ENCODE measurements at regions not wholly inside any gene's neighbourhood (a gene's known extent, or its start where the extent isn't known, plus 50 kb on each side); places are given as distances from the start of the nearest gene placed in this dataset.

DNA sequence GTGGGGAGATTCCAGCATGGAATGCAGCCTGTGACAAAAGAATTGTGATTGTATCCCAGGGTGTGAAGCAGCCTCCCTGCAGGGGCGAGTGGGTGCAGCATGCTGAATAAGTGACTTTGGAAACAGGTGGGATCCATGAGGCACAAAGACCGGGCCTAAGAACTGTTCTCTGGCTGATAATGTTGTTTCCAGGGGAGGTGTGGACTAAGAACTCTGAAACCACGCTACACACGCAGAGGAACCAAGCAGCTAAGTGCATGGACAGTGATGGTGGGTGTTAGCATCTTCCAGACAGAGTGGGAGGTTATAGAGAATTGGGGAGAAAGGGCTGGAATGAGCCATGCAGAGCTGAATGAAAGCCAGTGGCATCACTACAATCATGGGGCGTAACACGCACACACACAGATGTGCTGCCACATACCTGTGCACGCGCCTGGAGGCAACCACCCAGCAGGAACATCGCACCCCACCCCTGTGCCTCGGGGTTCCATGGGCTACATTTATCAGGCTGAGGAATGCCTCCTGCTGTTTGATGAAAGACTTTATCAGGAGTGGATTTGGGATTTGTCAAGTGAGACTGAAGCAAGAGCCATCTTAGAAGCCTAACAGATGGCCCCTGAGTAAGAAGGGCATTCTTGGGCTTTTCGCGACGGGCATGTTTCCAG lies 424.5 kb upstream of the SALL3 start:
- 81 to 85% methylated on average over 13 of the region's 13 CpGs for WGBS, 2 donors
- Histone ChIP-seq H3K36me3 (ENCODE audit: control insufficient read depth in 2 of 2, insufficient read depth in 2 of 2, low read length in 1 of 2) (no peaks in the 10 kb centered on the region), H3K4me1 (ENCODE audit: control insufficient read depth in 2 of 2, insufficient read depth in 2 of 2, low read length in 1 of 2) (no peaks in the 10 kb centered on the region), H3K9me3 (ENCODE audit: control insufficient read depth in 2 of 2, insufficient read depth in 1 of 2, low read depth in 1 of 2, low read length in 1 of 2) (peaks cover 0 to 11% of the 10 kb centered on the region in 2 donors), H3K27ac (ENCODE audit: low read depth in 2 of 2, low read length in 1 of 2) (no peak overlapping the region), H3K27me3 (ENCODE audit: control insufficient read depth in 1 of 2, insufficient read depth in 2 of 2, low read length in 2 of 2) (no peaks in the 10 kb centered on the region), H3K4me3 (ENCODE audit: low read depth in 1 of 2, low read length in 2 of 2) (no peak overlapping the region)

DNA sequence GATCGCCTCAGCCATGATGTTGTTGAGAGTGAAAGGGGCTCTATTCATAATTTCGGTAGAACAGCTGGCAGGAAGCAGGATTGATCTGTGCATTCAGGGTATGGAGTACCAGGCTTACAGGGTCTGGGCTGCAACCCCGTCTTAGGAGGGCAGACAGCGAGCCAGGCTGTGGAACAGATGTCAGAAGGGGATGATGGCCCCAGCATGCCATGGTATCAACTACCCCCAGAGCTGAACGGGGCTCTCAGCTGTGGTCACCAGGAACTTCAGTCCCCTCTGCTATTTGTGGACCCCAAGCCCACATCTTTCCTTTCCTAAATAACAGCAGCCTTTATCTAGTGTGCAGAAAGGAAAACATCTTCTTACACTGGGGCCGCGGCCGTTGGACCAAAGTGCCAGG lies 422.2 kb upstream of the SALL3 start:
- H3K27ac ChIP-seq (ENCODE audit: low read depth in 2 of 2, low read length in 1 of 2) = no peak overlapping the region
- H3K27me3 ChIP-seq (ENCODE audit: control insufficient read depth in 1 of 2, insufficient read depth in 2 of 2, low read length in 2 of 2) = no peaks in the 10 kb centered on the region
- H3K36me3 ChIP-seq (ENCODE audit: control insufficient read depth in 2 of 2, insufficient read depth in 2 of 2, low read length in 1 of 2) = no peaks in the 10 kb centered on the region
- peaks cover 0 to 11% of the 10 kb centered on the region in 2 donors for H3K9me3 ChIP-seq (ENCODE audit: control insufficient read depth in 2 of 2, insufficient read depth in 1 of 2, low read depth in 1 of 2, low read length in 1 of 2)
- no peaks in the 10 kb centered on the region for H3K4me1 ChIP-seq (ENCODE audit: control insufficient read depth in 2 of 2, insufficient read depth in 2 of 2, low read length in 1 of 2)
- 92 to 93% methylated on average over 8 of the region's 8 CpGs for WGBS, 2 donors
- no peak overlapping the region for H3K4me3 ChIP-seq (ENCODE audit: low read depth in 1 of 2, low read length in 2 of 2)

DNA sequence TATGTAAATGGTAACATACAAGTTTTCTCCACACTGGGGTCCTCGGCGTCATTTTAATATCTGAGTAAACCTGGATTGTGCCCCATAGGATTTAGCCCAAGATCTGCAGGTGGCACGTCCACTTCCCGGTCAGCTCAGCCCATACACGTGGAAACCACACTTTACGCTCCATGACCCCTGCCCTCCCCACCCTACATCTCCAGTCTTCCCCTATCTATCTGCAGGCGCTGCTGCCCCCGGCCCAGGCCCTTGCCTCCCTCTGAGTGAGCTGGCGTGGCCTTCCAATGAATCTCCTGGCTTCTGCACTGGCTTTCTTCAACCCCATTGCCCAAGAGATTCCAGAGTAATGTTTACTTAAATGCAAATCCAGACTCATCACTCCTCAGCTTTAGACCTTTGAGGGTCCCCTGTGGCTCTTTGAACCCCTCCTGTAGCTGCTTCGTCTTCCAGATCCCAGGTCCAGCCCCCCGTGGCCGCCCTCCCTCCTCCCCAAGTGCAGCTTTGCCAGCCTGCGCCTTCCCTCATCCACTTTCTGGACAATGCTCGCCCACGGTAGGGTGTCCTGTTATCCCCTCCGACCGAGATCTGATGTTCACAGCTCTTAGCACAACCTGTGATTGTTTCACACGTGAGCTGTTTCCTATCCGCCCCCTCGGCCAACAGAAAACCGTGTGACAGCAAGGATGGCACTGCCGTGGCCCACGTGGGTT lies 421.4 kb upstream of the SALL3 start:
- H3K9me3 ChIP-seq (ENCODE audit: control insufficient read depth in 2 of 2, insufficient read depth in 1 of 2, low read depth in 1 of 2, low read length in 1 of 2) = peaks cover 0 to 11% of the 10 kb centered on the region in 2 donors
- H3K4me1 ChIP-seq (ENCODE audit: control insufficient read depth in 2 of 2, insufficient read depth in 2 of 2, low read length in 1 of 2) = no peaks in the 10 kb centered on the region
- H3K4me3 ChIP-seq (ENCODE audit: low read depth in 1 of 2, low read length in 2 of 2) = no peak overlapping the region
- H3K36me3 ChIP-seq (ENCODE audit: control insufficient read depth in 2 of 2, insufficient read depth in 2 of 2, low read length in 1 of 2) = no peaks in the 10 kb centered on the region
- H3K27me3 ChIP-seq (ENCODE audit: control insufficient read depth in 1 of 2, insufficient read depth in 2 of 2, low read length in 2 of 2) = no peaks in the 10 kb centered on the region
- H3K27ac ChIP-seq (ENCODE audit: low read depth in 2 of 2, low read length in 1 of 2) = no peak overlapping the region
- 87 to 90% methylated on average over 23 of the region's 23 CpGs for WGBS, 2 donors

DNA sequence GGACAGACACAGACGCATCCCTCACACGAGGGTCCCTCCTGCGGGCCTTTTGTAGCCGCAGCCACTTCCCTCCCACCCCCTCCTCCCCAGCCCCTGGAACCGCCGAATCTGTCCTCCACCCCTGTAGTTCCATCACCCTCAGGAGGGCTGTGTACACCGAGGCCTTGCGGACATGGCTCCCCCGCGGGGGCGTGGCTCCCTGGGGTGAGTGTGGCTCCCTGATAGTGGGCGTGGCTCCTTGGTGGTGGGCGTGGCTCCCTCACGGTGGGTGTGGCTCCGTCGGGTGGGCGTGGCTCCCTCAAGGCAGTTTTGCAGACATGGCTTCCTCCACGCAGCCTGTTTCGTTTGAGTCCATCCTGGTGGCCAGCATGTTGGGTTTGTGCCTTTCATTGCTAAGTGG lies 420.7 kb upstream of the SALL3 start:
- Histone ChIP-seq H3K27ac (ENCODE audit: low read depth in 2 of 2, low read length in 1 of 2) (no peak overlapping the region), H3K36me3 (ENCODE audit: control insufficient read depth in 2 of 2, insufficient read depth in 2 of 2, low read length in 1 of 2) (no peaks in the 10 kb centered on the region), H3K4me1 (ENCODE audit: control insufficient read depth in 2 of 2, insufficient read depth in 2 of 2, low read length in 1 of 2) (no peaks in the 10 kb centered on the region), H3K9me3 (ENCODE audit: control insufficient read depth in 2 of 2, insufficient read depth in 1 of 2, low read depth in 1 of 2, low read length in 1 of 2) (peaks cover 0 to 11% of the 10 kb centered on the region in 2 donors), H3K27me3 (ENCODE audit: control insufficient read depth in 1 of 2, insufficient read depth in 2 of 2, low read length in 2 of 2) (no peaks in the 10 kb centered on the region), H3K4me3 (ENCODE audit: low read depth in 1 of 2, low read length in 2 of 2) (no peak overlapping the region)
- 67% methylated on average over 19 of the region's 19 CpGs for WGBS, 2 donors

DNA sequence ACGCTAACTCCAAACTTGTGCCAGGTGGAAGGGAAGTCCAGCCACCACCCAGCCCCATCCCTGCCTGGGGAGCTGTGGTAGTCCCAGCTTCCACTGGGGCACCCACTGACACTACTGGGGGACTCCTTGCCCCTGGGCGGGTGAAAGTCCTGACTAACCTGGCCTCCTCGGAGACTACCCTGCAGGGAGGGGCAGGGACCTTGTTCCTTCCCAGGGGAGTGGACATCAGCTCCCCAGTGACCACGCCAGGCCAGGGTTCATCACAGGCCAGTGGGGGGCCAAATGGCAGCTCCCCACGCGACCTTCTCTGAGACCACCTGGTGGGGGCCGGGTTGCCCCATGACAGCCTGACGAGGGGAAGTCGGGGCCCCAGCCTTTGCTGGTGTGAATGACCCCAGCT lies 420.0 kb upstream of the SALL3 start:
- Histone ChIP-seq H3K27ac (ENCODE audit: low read depth in 2 of 2, low read length in 1 of 2) (no peak overlapping the region), H3K9me3 (ENCODE audit: control insufficient read depth in 2 of 2, insufficient read depth in 1 of 2, low read depth in 1 of 2, low read length in 1 of 2) (peaks cover 0 to 11% of the 10 kb centered on the region in 2 donors), H3K36me3 (ENCODE audit: control insufficient read depth in 2 of 2, insufficient read depth in 2 of 2, low read length in 1 of 2) (no peaks in the 10 kb centered on the region), H3K4me1 (ENCODE audit: control insufficient read depth in 2 of 2, insufficient read depth in 2 of 2, low read length in 1 of 2) (no peaks in the 10 kb centered on the region), H3K27me3 (ENCODE audit: control insufficient read depth in 1 of 2, insufficient read depth in 2 of 2, low read length in 2 of 2) (no peaks in the 10 kb centered on the region), H3K4me3 (ENCODE audit: low read depth in 1 of 2, low read length in 2 of 2) (no peak overlapping the region)
- 88 to 94% methylated on average over 9 of the region's 9 CpGs for WGBS, 2 donors

DNA sequence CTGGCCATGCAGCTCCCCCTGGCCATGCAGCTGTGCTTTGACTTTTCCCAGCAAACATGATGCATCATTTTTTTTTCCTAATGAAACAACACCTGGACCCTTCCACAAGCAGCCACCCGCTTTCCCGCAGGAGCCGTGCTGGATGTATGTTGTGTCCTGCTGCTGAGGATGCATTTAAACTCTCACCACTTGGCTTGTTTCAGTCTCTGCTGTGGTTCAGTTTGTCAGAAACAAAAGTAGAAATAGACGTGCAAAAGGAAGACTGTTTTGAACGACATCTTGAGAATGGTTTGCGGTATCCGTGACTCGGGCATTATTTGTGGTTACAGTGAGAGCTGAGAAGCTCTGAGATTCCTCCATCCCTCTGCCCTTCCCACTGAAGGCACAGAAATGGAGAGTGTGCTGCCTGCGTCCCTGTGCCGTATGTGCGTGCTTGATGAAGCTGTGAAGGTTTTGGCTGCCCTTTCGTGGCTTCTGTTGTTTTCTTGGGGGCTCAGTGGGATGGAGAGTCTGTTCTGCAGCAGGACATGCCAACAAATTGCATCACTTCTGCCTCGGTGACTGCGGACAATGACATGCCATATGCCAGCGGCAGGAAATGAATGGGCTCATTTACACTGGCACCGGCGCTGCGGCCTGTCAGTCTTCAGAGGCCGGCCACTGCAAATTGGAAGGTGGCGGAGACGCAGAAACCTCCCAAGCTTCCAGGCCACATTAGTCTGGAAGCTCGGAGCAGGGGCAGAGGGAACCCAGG lies 417.7 kb upstream of the SALL3 start:
- 77 to 84% methylated on average over 22 of the region's 22 CpGs for WGBS, 2 donors
- Histone ChIP-seq H3K9me3 (ENCODE audit: control insufficient read depth in 2 of 2, insufficient read depth in 1 of 2, low read depth in 1 of 2, low read length in 1 of 2) (peaks cover 0 to 3% of the 10 kb centered on the region in 2 donors), H3K27me3 (ENCODE audit: control insufficient read depth in 1 of 2, insufficient read depth in 2 of 2, low read length in 2 of 2) (no peaks in the 10 kb centered on the region), H3K36me3 (ENCODE audit: control insufficient read depth in 2 of 2, insufficient read depth in 2 of 2, low read length in 1 of 2) (no peaks in the 10 kb centered on the region), H3K4me3 (ENCODE audit: low read depth in 1 of 2, low read length in 2 of 2) (no peak overlapping the region), H3K27ac (ENCODE audit: low read depth in 2 of 2, low read length in 1 of 2) (no peak overlapping the region), H3K4me1 (ENCODE audit: control insufficient read depth in 2 of 2, insufficient read depth in 2 of 2, low read length in 1 of 2) (no peaks in the 10 kb centered on the region)

DNA sequence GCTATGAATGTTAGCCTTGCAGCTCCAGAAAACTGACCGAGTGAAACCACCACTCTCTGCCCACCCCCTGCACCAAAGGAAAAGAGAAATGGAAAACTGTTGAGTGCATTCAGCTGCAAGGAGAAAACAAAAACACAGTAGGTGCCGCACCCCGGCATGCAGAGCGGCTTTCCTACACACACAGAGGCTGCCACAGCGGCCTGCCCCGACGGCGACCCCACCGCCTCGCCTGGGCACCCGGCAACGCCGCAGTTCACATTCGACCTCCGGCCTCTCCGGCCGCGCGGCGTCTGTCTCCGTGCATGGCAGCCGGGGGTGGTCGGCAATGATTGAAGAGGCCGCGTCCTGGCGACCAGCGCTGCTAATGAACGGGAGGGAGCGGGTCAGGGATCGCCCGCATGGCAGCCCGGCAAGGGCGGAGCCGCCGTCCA lies 417.1 kb upstream of the SALL3 start:
- WGBS, 2 donors = 71 to 81% methylated on average over 35 of the region's 35 CpGs
- Histone ChIP-seq H3K9me3 (ENCODE audit: control insufficient read depth in 2 of 2, insufficient read depth in 1 of 2, low read depth in 1 of 2, low read length in 1 of 2) (peaks cover 0 to 3% of the 10 kb centered on the region in 2 donors), H3K27me3 (ENCODE audit: control insufficient read depth in 1 of 2, insufficient read depth in 2 of 2, low read length in 2 of 2) (no peaks in the 10 kb centered on the region), H3K36me3 (ENCODE audit: control insufficient read depth in 2 of 2, insufficient read depth in 2 of 2, low read length in 1 of 2) (no peaks in the 10 kb centered on the region), H3K4me1 (ENCODE audit: control insufficient read depth in 2 of 2, insufficient read depth in 2 of 2, low read length in 1 of 2) (no peaks in the 10 kb centered on the region), H3K27ac (ENCODE audit: low read depth in 2 of 2, low read length in 1 of 2) (no peak overlapping the region), H3K4me3 (ENCODE audit: low read depth in 1 of 2, low read length in 2 of 2) (no peak overlapping the region)

DNA sequence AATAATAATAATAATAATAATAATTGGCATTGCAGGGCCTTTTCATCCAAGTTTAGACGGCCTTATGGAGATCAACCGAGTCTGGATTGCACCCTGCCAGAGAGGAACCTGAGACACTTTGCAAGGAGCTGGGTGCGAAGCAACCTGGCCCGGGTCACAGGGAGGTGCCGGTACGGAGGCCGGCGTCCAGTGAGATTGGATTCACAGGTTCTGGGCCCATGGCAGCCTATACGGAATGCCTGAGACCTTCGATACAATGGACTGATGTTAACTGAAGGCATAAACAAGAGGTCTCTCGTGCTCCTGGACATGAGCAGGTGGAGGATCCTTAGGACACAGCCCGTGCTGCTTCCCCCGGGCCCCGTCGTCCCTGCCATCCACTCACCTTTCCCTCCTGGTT lies 416.5 kb upstream of the SALL3 start:
- H3K27ac ChIP-seq (ENCODE audit: low read depth in 2 of 2, low read length in 1 of 2) = no peak overlapping the region
- H3K4me1 ChIP-seq (ENCODE audit: control insufficient read depth in 2 of 2, insufficient read depth in 2 of 2, low read length in 1 of 2) = no peaks in the 10 kb centered on the region
- 90 to 96% methylated on average over 15 of the region's 15 CpGs for WGBS, 2 donors

DNA sequence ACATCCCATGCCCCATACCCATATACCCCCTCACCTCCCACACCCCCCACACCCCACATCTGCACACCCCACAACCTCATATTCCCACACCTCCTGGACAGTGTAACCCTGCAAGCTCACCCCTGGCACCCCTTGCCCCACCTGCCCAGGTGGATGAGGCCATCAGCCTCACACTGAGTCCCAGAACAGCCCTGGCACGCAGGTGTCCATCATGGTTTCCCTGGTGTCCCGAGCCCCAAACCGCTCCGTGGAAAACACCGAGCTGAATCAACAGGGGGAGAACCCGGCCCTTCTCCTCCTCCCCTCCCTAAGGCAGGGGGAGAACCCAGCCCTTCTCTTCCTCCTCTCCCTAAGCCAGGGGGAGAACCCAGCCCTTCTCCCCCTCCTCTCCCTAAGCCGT lies 415.6 kb upstream of the SALL3 start:
- H3K36me3 ChIP-seq (ENCODE audit: control insufficient read depth in 2 of 2, insufficient read depth in 2 of 2, low read length in 1 of 2) = no peaks in the 10 kb centered on the region
- no peaks in the 10 kb centered on the region for H3K27me3 ChIP-seq (ENCODE audit: control insufficient read depth in 1 of 2, insufficient read depth in 2 of 2, low read length in 2 of 2)
- H3K9me3 ChIP-seq (ENCODE audit: control insufficient read depth in 2 of 2, insufficient read depth in 1 of 2, low read depth in 1 of 2, low read length in 1 of 2) = peaks cover 0 to under 1% of the 10 kb centered on the region in 2 donors
- WGBS, 2 donors = 59 to 70% methylated on average over 6 to 7 of the region's 7 CpGs
- no peaks in the 10 kb centered on the region for H3K4me1 ChIP-seq (ENCODE audit: control insufficient read depth in 2 of 2, insufficient read depth in 2 of 2, low read length in 1 of 2)
- no peak overlapping the region for H3K4me3 ChIP-seq (ENCODE audit: low read depth in 1 of 2, low read length in 2 of 2)
- H3K27ac ChIP-seq (ENCODE audit: low read depth in 2 of 2, low read length in 1 of 2) = no peak overlapping the region

More for the DNA sequence above, 416.5 kb upstream of the SALL3 start:
- no peaks in the 10 kb centered on the region for H3K36me3 ChIP-seq (ENCODE audit: control insufficient read depth in 2 of 2, insufficient read depth in 2 of 2, low read length in 1 of 2)
- H3K27me3 ChIP-seq (ENCODE audit: control insufficient read depth in 1 of 2, insufficient read depth in 2 of 2, low read length in 2 of 2) = no peaks in the 10 kb centered on the region
- peaks cover 0 to 3% of the 10 kb centered on the region in 2 donors for H3K9me3 ChIP-seq (ENCODE audit: control insufficient read depth in 2 of 2, insufficient read depth in 1 of 2, low read depth in 1 of 2, low read length in 1 of 2)
- no peak overlapping the region for H3K4me3 ChIP-seq (ENCODE audit: low read depth in 1 of 2, low read length in 2 of 2)
